CD4-positive, alpha-beta T cell treated with Interleukin-1 beta for 1 hour (primary cell): ENCODE measurements at regions not wholly inside any gene's neighbourhood (a gene's known extent, or its start where the extent isn't known, plus 50 kb on each side); places are given as distances from the start of the nearest gene placed in this dataset.

Experiments used
- DNase-seq, 2 donors: peaks; one replicate each; pipeline ENCODE4 v3.0.0-alpha.2; 2020 to 2022

DNA sequence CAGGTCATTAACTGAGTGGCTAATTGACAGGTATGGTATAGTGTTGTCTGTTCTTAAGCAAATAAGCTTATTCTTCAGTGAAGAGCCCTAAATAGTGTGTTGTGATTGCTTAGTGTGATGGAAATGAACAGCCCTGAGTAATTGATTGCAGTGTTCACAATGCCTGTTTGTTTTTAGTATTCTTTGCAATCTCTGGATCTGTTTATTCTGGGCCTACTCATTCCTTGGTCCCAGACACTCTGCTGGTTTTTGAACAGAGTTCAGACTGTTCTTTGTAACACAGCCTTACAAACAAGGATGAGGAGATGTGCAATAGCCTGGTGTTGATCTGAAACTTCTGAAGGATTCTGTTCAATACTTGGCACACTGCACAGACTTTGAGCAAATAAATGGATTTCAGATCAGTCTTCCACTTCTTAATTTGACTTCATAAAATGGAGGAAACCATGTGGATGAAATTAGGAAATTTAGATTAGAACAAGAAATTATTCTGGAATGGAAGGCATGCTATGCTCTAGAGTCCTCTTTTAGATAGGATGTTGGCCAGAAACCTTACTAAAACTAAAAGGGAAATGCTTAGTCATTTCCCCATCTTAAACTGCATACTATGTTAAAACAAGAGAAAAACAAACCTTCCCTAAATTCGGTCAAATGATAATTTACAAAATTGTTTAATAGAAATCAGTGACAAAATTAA lies 444.2 kb upstream of the SEMA3D start:
- DNase-seq = no peak

DNA sequence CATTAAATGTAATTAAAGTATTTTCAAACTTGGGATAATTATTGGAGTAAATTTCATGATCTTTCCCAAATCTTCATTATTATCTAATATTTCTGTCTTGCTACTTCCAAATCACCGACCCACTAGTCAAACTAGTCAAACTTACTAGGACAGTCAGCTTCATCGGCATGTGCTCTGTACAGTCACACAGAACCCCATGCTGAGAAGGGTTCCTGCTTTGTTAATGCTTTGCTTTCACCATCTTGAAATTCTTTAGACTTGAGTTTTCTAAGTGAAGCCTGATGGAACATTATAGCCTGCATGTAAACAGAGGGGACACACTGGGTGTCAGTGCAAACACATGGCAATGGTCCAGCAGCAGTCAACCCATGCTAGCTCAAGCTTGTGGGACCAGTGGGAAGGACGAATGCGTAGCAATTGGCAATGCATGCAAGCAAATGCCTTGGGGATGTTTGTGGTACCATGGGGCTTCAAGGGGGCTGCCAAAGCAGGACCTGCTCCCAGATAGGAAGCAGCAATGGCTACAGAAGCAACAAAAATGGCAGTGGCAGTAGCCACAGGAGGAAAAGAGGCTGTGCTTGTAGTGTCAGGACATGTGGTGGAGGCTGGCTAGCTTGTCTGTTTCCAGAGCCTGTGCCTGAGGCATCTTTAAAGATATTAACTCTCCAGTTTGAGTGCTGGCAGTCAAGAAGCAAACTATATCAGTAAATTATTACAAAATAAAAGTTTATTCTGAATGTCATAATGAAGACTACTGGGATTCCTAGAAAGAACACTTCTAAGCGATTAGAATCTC lies 441.1 kb upstream of the SEMA3D start:
- no peak for DNase-seq

DNA sequence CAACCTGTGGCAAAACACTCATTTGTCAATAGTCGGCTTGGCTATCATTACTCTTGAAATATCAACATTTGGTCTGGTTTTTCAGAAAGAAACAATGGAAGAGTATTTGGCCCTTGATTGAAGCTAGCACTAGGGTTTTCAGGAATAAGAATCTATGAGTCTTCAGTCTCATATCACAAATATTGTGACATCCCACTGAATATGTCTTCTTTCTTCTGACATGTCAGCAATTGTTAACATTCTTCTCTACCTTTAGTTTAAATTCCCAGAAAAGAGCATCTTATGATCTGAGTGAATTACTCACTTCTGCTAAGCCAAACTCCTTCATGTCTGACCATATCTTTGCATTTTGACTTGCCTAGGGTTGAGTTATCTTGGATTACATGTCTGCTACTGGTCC lies 435.2 kb upstream of the SEMA3D start:
- no peak for DNase-seq

DNA sequence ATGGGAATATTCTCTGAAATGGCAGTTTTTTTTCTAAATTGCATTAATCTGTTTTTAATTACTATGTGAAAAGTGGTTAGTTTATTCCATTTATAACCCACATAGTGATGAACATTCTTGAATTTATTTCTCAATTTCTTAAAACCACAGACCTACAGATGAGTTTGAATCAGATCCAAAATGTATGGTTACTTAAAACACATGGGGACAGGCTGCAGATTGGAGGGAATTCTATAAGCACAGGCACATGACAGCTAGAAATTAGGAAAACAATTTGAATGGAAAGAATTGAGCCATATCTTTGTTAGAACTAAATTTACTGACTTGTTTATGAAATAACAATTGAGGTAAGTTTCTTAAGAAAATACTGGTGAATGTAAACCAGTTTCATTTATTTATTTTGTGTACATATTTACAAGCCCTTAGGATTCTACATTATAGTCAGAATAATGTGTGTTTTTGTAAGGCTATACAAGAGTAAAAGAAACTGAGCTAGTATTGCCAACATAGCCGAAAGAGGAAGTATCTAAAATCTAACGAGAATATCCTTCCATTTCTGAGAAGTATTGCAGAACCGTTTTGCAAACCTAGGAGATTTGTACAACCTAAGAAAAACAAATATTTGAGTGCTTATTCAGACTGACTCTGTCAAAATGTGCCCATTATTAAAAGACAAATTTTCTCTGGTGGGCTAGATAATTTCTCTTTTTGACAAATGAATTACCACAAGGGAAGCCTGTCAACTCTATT lies 434.3 kb upstream of the SEMA3D start:
- DNase-seq = no peak

DNA sequence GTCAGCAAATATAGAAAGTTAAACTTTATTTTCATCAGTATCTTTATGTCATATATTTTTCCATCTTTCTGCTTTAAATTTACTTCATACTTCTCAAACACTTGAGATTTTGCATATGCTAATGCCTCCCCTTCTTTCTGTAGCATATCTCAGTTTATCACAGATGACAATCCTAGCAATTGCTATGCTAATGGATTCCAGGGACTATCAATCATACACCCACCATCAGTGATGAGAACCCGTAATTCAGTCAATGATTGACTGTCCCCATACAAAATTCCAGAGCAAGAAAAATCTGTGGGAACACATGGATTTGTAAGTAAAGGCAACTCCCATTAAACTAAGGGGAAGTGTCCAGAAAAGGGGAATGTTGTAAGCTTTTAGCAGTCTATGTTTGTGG lies 432.4 kb upstream of the SEMA3D start:
- no peak for DNase-seq

- no peak for DNase-seq
Measured at GRCh38 chr7:85614684-85615083, 427.8 kb upstream of the SEMA3D start.

- no peak for DNase-seq
Measured at GRCh38 chr7:85612514-85612913, 425.7 kb upstream of the SEMA3D start.

DNA sequence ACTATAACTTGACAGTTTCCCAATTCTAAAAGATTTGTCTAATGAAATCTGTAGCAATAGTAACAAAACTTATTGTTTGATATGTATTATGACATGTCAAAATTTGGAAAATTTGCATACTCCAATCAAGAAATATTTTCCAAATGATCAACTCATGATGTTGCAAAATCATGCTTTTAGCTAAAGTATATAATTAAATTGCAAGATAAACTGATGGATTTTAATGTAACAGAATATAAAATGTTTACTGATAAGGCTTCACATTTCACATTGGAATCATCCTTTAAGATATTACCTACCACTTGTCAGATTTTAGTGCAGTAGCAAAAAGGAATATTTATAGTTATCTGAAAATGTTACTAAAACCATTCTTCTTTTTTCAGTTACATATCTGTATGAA lies 421.9 kb upstream of the SEMA3D start:
- no peak for DNase-seq

- DNase-seq = no peak
Measured at GRCh38 chr7:85602196-85602595, 415.3 kb upstream of the SEMA3D start.

DNA sequence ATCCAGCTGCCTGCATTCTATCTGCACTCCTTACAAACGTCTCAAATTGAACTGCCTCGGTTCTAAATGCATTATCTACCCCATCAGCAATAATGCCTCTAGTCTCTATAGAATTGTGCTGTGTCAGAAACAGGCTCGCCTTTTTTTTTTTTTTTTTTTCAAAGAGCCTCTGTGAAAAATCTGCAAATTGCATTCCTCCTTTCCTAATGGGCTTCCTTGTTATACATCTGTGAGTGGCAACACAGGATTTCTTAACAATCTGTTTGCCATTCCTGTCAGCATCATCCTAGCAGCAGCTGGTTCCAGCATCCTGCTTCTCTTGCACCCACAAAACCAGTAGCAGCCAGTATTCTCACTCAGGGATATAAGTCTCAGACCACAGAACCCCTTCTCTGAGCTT lies 413.5 kb upstream of the SEMA3D start:
- DNase-seq = no peak

DNA sequence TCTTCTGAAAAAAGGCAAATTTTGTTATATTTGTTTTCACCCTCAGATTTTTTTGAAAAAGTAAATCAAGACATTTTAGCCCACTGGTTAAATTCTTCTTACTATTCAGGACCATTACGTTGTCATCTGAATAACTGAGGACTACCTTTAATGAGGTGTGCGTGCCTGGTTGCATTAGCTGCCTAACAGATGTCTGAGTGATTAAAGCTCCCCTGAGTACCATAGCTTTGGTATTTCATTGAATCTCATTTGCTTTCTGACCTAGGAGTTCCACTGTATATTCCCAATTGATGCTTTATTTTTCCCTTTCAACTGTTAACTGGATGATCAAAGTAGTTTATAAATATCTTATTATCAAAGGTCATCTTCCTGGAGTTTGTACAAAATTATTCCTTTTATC lies 410.0 kb upstream of the SEMA3D start:
- DNase-seq = no peak

DNA sequence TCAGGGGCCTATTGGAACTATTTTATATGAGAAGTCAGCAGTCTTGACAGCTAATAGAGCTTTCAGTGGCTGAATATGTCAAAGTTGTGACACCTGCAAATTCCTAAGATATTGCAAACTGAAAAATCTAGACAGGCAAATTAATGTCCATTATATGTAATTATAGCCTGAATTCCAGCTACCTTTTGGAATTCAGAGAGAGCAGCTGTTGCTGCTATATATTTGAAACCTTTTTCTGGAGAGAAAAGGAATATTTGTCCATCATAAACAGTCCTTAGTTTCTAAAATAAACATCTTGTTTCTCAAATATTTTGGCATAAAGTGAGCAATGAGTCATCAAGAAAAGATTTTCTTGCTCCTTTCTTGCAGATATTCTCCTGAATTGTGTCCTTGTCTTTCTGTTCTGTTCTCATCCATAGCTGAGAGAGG lies 408.9 kb upstream of the SEMA3D start:
- no peak for DNase-seq

DNA sequence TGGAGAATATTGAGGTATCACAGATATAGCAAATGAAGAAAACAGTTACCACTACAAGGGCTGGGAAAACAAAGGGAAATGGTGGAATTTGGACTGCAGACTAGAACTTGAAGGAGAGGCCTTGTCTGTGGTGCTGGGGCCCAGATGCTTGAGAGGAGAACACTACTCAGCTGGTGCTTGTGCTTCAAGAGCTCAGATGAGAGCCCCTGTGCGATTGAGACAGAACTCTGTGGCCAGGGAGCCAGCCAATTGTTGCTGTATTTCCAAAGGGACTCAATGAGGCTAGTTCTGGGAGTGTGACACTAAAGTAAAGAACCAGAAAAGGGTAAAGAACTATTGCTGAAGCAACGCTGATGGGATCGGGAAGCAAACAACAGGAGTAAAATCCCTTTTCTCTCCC lies 406.5 kb upstream of the SEMA3D start:
- DNase-seq = no peak

GRCh38 chr7:85587785-85588184 lies 400.9 kb upstream of the SEMA3D start:
- DNase-seq = no peak

GRCh38 chr7:85586091-85586490 lies 399.2 kb upstream of the SEMA3D start:
- no peak for DNase-seq

DNA sequence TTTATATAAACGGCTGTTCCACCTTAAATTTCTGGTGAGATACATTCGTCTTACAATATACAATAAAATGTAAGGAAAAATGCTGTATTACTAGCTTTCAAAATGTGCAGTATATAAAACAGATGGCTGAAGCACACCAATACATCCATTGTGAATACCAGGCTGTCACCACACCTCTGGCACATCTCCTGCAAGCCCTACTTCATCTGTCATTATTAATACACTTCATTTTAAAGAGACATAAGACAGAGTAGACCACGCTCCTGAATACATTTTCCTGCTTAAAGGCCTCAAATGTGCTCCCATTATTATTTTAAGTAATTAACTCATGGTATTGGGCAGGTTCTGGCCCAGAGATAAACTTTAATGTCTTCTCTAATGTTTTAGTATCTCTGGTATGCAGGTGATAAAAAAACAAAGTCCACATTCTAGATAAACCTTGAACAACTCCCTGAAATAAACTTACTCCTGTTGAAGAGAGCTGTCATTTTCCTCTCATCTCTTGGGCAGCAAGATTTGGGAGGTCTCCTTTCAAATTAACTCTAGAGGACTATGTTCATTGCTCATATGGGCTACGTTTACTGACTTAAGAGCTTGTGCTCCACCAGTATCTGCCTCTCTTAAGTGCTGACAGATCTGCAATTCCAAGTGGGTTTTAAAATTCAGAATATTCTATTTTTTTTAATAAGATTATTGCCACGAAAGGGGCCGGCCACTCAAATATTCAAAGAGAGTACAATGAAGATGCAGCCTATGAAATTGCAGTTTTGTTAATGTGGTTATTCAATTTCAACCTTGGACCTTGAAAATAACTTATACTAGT lies 396.5 kb upstream of the SEMA3D start:
- DNase-seq = no peak

GRCh38 chr7:85573844-85574243 lies 387.0 kb upstream of the SEMA3D start:
- no peak for DNase-seq

GRCh38 chr7:85573346-85573745 lies 386.5 kb upstream of the SEMA3D start:
- DNase-seq = no peak

- DNase-seq = no peak
Measured at GRCh38 chr7:85570898-85571297, 384.0 kb upstream of the SEMA3D start.

GRCh38 chr7:85567983-85568382 lies 381.1 kb upstream of the SEMA3D start:
- DNase-seq = no peak

DNA sequence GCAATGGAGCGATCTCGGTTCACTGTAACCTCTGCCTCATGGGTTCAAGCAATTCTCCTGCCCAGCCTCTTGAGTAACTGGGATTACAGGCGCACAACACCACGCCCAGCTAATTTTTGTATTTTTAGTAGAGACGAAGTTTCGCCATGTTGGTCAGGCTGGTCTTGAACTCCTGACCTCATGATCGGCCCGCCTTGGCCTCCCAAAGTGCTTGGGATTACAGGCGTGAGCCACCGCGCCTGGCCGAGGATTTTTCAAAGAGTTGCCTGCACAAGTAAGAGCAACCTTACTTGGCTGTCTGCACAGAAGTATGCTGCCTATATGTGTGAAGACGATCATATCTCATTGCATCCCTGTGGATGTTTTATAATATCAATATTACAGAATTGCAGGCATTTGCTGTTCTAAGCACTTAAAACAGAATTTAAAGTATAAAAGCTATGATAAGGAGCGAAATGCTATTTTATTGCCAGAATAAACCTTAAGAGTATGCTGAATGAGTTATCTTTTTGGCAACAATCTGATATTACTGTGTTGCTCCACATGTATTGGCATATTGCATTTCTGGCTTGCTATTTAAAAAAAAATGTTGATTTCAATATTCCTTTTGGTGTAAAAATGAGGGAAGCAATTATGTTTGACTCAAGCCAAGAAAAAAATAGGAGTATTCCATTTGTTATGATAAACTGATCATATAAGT lies 379.4 kb upstream of the SEMA3D start:
- DNase-seq = no peak

- DNase-seq = no peak
Measured at GRCh38 chr7:85565276-85565675, 378.4 kb upstream of the SEMA3D start.
